Embryonic facial prominence (tissue), 1 donor: ENCODE measurements at regions not wholly inside any gene's neighbourhood (a gene's known extent, or its start where the extent isn't known, plus 50 kb on each side); places are given as distances from the start of the nearest gene placed in this dataset.
A peak's percentile ranks its signal among the peaks of the same experiment; 100 is the strongest.
"Not testable (repeated sequence)": the region's sequence is repeated elsewhere in the genome, so short reads cannot be mapped to it uniquely, and the experiment has no call there.

Source experiments
- DNase-seq: peaks from one replicate; pipeline ENCODE4 v3.0.0-alpha.2; 2016; ENCODE audit errors: extremely low spot score

DNA sequence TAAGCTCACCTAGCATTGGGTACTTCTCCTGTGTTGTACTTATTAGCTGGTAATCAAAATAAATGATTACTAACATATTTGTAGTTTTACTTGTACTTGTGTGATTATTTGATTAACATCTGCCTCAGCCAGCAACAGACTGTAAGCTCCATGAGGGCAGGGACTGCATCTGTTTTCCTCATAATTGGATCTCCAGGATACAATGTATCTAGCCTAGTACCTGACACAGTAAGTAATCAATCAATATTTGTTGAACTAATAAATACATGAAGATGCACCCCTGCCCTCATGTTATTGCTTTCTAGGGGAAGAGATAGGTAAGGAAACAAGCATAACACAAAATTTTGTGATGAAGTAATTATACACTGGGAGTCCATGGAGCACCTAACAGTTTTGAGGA lies 101.5 kb downstream of the TENT5C start:
- DNase-seq: no peak

- no peak for DNase-seq
Observed at GRCh38 chr1:117708323-117709248, 102.7 kb downstream of the TENT5C start.

GRCh38 chr1:117709249-117709691 lies 103.4 kb downstream of the TENT5C start:
- no peak for DNase-seq

GRCh38 chr1:117710710-117711109 lies 104.9 kb downstream of the TENT5C start:
- no peak for DNase-seq

DNA sequence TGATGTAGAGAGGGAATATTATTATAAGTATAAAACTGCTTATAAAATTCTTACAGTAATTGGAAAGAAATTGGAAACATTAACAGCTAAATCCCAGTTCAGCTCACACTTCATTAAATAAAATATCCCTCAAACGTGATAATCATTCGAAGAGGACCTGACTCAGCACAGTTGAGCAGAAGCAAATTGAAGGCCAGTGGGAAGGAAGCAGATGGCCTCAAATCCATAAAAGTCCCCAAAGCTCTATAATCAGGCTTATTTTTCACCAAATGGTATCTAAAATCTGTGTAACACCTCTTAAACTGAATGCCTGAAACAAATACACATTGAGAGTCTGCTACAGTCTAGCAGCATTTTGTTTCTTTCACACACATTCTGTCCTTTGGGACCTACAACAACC lies 106.8 kb downstream of the TENT5C start:
- no peak for DNase-seq

DNA sequence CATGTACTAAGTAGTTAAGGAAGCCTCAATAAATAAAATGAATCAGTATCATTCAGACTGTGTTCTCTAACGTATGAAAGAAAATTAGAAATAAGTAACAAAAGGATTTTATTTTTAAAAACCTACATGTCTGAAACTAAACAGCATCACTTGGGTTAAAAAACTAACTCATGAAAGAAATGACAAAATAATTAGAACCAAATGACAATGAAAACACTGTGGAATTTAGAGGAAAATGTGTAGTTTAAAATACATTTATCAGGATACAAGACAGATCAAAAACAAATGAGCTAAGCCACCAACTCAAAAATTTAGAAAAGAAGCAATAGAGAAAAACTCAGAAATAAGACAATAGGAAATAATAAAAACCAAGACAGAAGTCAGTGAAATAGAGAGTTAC lies 108.7 kb downstream of the TENT5C start:
- DNase-seq: no peak

- DNase-seq: not testable (repeated sequence)
Observed at GRCh38 chr1:117716030-117716429, 110.2 kb downstream of the TENT5C start.

- peak; percentile 0 for DNase-seq
Observed at GRCh38 chr1:117717980-117718379, 112.1 kb downstream of the TENT5C start.

GRCh38 chr1:117718596-117718995 lies 112.7 kb downstream of the TENT5C start:
- not testable (repeated sequence) for DNase-seq

DNA sequence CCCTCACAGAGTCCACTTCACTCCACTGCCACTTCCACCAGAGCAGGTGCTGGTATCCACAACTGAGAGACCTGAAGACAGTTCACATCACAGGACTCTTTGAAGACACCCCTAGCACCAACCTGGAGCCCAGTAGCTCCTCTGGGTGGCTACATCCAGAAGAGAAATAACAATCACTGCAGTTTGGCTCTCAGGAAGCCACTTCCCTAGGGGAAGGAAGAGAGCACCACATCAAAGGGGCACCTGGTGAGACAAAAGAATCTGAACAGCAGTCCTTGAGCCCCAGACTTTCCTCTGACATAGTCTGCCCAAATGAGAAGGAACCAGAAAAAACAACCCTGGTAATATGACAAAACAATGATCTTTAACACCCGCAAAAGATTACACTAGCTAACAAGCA lies 113.2 kb downstream of the TENT5C start:
- no peak for DNase-seq

DNA sequence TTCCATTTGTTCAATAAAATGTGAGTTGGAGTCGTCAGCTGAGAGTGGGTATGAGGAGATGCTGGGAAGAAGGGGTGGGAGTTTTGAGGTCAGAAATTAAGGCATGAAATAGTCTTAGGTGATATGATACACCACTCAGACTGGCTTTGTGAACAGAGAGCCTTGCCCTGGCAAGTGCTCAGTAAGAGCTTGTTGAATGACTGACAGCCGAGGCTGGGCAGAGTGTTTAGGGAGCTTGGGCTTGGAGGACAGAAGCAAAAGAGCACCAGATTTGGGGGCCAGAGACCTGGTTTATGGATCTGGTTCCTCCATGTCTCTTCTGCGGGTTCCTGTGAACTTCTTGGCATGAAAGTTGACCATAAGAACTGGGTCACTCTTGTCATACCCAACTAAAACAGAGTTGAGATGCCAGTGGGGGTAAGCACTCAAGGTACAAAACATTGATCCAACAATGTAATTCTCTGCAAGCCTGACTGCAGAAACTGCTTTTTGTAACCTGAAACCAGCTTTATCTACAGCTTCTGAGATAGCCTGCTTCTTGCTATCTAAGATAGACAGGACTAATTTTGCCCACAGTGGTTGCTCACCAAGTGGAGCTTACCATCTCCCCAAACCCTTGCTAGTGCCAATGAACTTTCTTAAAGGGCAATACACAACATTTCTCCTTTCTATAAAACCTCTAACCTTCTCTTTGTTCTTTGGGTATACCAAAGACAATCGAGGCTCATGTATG lies 126.4 kb downstream of the TENT5C start:
- DNase-seq: no peak

DNA sequence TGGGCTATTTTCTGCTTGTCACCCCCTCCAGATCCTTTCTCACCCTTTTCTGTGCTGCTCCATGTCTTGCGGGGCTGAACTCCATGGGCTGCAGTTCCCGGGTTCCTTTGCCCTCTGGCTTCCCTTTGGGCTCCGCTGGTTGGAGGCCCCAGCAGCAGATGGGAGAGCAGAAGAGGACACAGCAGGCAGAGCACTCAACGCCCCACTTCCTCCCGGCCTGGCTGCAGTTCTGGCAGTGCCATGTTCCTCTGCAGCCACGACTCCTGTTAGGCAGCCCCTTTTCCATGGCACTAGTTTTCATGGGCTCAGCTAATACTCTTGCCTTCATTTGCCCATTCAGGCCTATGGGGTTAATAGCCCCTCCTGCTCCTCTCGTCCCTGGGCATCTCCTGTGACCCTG lies 127.1 kb downstream of the TENT5C start:
- no peak for DNase-seq

- DNase-seq: no peak
Observed at GRCh38 chr1:117734403-117734802, 128.6 kb downstream of the TENT5C start.

- DNase-seq: no peak
Observed at GRCh38 chr1:117735045-117735992, 129.5 kb downstream of the TENT5C start.

DNA sequence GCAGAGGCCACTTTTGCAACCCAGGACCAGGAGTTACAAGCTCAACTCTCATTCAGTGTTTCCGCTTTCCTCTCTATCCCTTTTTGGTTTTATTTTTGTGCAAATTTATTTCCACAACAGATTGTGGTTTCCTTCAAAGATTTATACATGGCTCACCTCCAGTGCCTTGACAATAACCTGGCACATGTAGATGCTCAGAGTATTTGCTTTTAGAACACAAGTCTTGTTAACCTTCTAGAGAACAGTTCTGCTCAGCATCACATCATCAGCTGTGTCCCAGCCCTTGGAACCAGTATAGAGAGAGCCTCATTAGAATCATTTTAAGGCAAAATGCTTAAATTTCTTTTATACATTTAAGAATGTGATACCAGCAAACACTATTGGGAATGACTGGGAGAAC lies 133.7 kb downstream of the TENT5C start:
- no peak for DNase-seq

DNA sequence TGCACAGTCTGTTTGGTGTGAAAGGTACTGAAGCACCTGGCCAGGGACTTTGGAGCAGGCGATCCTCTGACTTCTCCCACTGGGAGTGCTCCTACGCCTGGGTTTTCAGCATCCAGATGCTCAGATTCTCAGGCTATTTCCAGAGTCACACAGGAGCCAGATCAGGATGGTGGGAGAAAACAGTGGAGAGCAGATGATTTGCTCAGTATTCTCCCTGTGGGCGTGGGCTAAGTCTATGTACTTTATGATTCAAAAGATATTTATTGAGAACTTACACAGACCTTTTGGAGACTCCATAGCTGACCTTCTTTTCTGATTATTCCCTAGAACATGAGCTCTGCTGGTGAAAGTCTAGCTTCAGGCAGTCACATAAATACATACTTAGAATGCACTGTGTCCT lies 134.6 kb downstream of the TENT5C start:
- DNase-seq: no peak

DNA sequence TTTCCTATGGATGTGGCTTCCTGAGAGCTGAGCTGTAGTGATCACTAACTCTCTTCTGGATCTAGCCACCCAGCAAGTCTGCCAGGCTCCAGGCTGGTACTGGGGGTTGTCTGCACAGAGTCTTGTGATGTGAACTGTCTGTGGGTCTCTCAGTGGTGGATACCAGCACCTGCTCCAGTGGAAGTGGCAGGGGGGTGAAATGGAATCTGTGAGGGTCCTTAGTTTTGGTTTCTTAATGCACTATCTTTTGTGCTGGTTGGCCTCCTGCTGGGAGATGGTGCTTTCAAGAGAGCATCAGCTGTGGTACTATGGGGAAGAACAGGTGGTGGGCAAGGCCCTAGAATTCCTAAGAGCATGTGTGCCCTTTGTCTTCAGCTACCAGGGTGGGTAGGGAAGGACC lies 140.7 kb downstream of the TENT5C start:
- not testable (repeated sequence) for DNase-seq

DNA sequence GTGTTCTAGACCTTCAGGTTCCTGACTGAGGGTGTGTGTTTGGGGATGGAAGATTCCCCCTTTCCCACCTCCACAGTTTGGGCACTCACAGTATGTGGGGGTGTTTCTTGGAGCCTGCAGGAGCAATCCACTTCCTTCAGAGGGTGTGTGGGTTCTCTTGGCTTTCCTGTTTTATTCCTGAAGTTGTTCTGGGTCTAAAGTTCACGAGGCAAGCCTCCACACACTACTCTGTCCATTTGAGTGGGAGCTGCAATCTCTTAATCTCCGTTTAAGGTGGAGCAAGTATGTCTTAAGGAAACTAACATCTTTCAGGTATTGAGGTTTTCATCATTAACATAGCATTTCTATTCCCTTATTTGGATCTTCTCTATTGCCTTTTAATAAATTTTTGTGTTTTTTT lies 141.8 kb downstream of the TENT5C start:
- no peak for DNase-seq

DNA sequence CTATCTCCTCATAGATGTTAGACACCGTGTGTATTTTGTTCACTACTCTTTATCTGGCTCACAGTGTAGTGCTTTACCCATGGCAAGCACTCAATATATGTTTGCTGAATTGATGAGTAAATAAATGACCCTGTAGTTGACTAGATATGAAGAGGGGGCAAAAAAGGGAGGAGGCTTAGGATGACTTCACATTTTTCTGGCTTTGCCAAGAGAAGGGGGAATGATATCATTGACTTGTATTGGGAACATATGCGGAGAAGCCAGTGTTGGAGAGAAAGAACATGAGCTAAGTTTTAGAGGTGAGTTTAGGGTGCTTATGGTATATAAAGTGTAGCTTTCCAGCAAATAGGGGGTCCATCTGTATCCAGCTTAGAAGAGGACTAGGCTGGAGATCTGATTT lies 145.5 kb downstream of the TENT5C start:
- no peak for DNase-seq

- DNase-seq: no peak
Observed at GRCh38 chr1:117752661-117753060, 146.8 kb downstream of the TENT5C start.

DNA sequence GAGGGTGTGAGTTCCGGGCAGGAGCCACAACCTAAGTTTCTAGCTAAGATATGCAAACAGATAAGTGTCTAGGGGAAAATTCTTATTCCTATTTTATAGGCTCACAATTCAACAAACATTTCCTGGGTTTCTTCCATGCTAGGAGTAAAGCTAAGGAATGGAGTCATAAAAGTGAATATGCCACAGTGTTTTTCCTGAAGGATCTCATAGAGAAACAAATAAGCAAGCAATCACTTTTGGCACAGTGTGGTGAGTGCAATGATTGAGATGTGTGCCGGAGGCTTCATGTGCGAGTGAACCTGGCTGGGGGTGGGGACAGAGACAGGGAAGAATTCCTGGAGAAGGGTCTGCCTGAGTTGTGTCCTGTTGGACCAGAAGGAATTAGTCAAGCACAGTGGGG lies 147.4 kb downstream of the TENT5C start:
- no peak for DNase-seq

GRCh38 chr1:117753652-117754051 lies 147.8 kb downstream of the TENT5C start:
- no peak for DNase-seq
